ENCODE measurements at regions not wholly inside any gene's neighbourhood (a gene's known extent, or its start where the extent isn't known, plus 50 kb on each side); places are given as distances from the start of the nearest gene placed in this dataset.

GRCh38 chr2:8514274-8514662 is 167.6 kb upstream of the ID2 start:
- Histone ChIP-seq H3K9ac (ENCODE audit: extremely low read depth, insufficient read length, low read length) (no peak overlapping the region), H3K4me2 (ENCODE audit: insufficient read depth, insufficient read length, low read length) (no peak overlapping the region)

More at GRCh38 chr2:8514274-8514662, 167.6 kb upstream of the ID2 start:
- no peaks in the 10 kb centered on the region for H3K79me1 ChIP-seq (ENCODE audit: insufficient read depth, low read depth, low read length, poor library complexity, severe bottlenecking)
- no peak overlapping the region for H3K27ac Mint-ChIP-seq
- no CpG with 5 or more reads among the region's 4 CpGs for WGBS (ENCODE audit: extremely low coverage, insufficient read length, low lambda C conversion rate)
- TF ChIP-seq, protein P1, sequence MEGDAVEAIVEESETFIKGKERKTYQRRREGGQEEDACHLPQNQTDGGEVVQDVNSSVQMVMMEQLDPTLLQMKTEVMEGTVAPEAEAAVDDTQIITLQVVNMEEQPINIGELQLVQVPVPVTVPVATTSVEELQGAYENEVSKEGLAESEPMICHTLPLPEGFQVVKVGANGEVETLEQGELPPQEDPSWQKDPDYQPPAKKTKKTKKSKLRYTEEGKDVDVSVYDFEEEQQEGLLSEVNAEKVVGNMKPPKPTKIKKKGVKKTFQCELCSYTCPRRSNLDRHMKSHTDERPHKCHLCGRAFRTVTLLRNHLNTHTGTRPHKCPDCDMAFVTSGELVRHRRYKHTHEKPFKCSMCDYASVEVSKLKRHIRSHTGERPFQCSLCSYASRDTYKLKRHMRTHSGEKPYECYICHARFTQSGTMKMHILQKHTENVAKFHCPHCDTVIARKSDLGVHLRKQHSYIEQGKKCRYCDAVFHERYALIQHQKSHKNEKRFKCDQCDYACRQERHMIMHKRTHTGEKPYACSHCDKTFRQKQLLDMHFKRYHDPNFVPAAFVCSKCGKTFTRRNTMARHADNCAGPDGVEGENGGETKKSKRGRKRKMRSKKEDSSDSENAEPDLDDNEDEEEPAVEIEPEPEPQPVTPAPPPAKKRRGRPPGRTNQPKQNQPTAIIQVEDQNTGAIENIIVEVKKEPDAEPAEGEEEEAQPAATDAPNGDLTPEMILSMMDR (conservative IDR thresholded peaks at IDR 0.05), result no peak
- no peak overlapping the region for H2BK20ac ChIP-seq (ENCODE audit: low read depth, low read length, poor library complexity, severe bottlenecking)
- no peak overlapping the region for H3K18ac ChIP-seq (ENCODE audit: insufficient read length, low read depth, low read length)
- H2AK5ac ChIP-seq (ENCODE audit: insufficient read length, low read length), result no peak overlapping the region
- H3K36me3 Mint-ChIP-seq (ENCODE audit: insufficient read depth in 1 of 3, low read depth in 3 of 3), result peaks cover 6 to 31% (median 8%) of the 10 kb centered on the region in 3 experiments
- no peak overlapping the region for H3K23ac ChIP-seq (ENCODE audit: insufficient read length, low read depth, low read length)
- no peak overlapping the region for H4K5ac ChIP-seq (ENCODE audit: insufficient read length, low read depth, low read length)
- no peak overlapping the region for H3K4ac ChIP-seq (ENCODE audit: low read depth, low read length)
- no peak overlapping the region for H2AFZ ChIP-seq (ENCODE audit: low read length)
- no peaks in the 10 kb centered on the region for H3K4me1 Mint-ChIP-seq
- no peak overlapping the region for H3K14ac ChIP-seq (ENCODE audit: insufficient read depth, low read length)
- H2BK5ac ChIP-seq (ENCODE audit: insufficient read length, low read length), result no peak overlapping the region
- no peak overlapping the region for H3K27ac ChIP-seq (ENCODE audit: insufficient read length, low read depth, low read length)
- H3K27me3 ChIP-seq (ENCODE audit: insufficient read depth, low read length), result no peaks in the 10 kb centered on the region
- H3K79me2 ChIP-seq (ENCODE audit: insufficient read depth, low read length), result no peaks in the 10 kb centered on the region
- peaks cover 9% of the 10 kb centered on the region for H3K27me3 Mint-ChIP-seq (ENCODE audit: low read depth)
- H2BK120ac ChIP-seq (ENCODE audit: low read depth, low read length, poor library complexity, severe bottlenecking), result no peak overlapping the region
- no peak overlapping the region for H2BK12ac ChIP-seq (ENCODE audit: insufficient read length, low read depth, low read length)
- H2BK15ac ChIP-seq (ENCODE audit: low read depth, low read length), result no peak overlapping the region
- no peak overlapping the region for H3K4me3 Mint-ChIP-seq
- H4K20me1 ChIP-seq (ENCODE audit: control insufficient read depth, insufficient read depth, insufficient read length), result no peaks in the 10 kb centered on the region
- no peaks in the 10 kb centered on the region for H3K23me2 ChIP-seq (ENCODE audit: insufficient read length, low read depth, low read length, poor library complexity, severe bottlenecking)
- H3K4me1 ChIP-seq (ENCODE audit: insufficient read depth, low read length), result no peaks in the 10 kb centered on the region
- H4K91ac ChIP-seq (ENCODE audit: insufficient read length, low read depth, low read length), result no peak overlapping the region
- no peak overlapping the region for H4K8ac ChIP-seq (replicated peaks; ENCODE audit: insufficient read length, low read depth, low read length)
- no peak for DNase-seq
- no peak overlapping the region for H3K56ac ChIP-seq (ENCODE audit: insufficient read length, low read depth, low read length)
- no peaks in the 10 kb centered on the region for H3K9me3 ChIP-seq (ENCODE audit: control insufficient read depth, low read depth, low read length)
- no peak overlapping the region for H3T11ph ChIP-seq (ENCODE audit: low read length)
- H3K9me3 Mint-ChIP-seq, result peaks cover 29 to 36% of the 10 kb centered on the region in 2 experiments

All from H9 (cell line).